ENCODE measurements at regions not wholly inside any gene's neighbourhood (a gene's known extent, or its start where the extent isn't known, plus 50 kb on each side); places are given as distances from the start of the nearest gene placed in this dataset.

GRCh38 chr12:42023733-42024494, 120.8 kb downstream of the GXYLT1 start:
- H3K27ac ChIP-seq (ENCODE audit: extremely low read depth, low read depth, low read length): no peak overlapping the region
- H3K9ac ChIP-seq (ENCODE audit: insufficient read depth in 1 of 2, low read depth in 2 of 2, low read length in 2 of 2): no peak overlapping the region; a peak in 1 of 4 replicates
- WGBS (ENCODE audit: insufficient coverage, low coverage, missing lambda C conversion rate): under 1% methylated on average over 25 of the region's 25 CpGs
- no peaks in the 10 kb centered on the region for H3K9me3 ChIP-seq (replicated peaks; ENCODE audit: control insufficient read depth, insufficient read depth, low read depth, low read length)
- peak overlapping the region; percentile 70 for H3K4me2 ChIP-seq (ENCODE audit: insufficient read depth, low read length)
- intact Hi-C loops (cut with micrococcal nuclease): loop anchor here (1.0 to 2.0 kb wide), 3 partner anchors 349 to 1077 kb away; no protein-coding TSS in a partner anchor
- H3K36me3 ChIP-seq (ENCODE audit: control insufficient read depth, insufficient read depth, low read length): no peaks in the 10 kb centered on the region
- in situ Hi-C loops (cut with MboI): loop anchor here (25.0 kb wide), 1 partner anchor 737 kb away; no protein-coding TSS in a partner anchor
- ChIA-PET CTCF (ENCODE audit: low intra/inter-chr PET ratio) (interaction anchor here (2.7 kb wide), 1 partner anchor 747 kb away, joined by 7 read pairs; no protein-coding TSS in a partner anchor), POLR2A (interaction anchor here (0.5 to 0.6 kb wide), 2 partner anchors 9 to 52 kb away, joined by 3 read pairs; no protein-coding TSS in a partner anchor)
- H3K9me1 ChIP-seq (ENCODE audit: control insufficient read depth, insufficient read depth, low read length): no peaks in the 10 kb centered on the region
- H2AFZ ChIP-seq (ENCODE audit: low read depth, low read length): peak overlapping the region; percentile 66
- ATAC-seq (peak; percentile 97), FAIRE-seq (peak; percentile 91), DNase-seq (ENCODE audit: extremely low read depth in 1 of 4, low spot score in 3 of 4) (peak; percentile 63 to 77 (median 66))
- H3K4me3 ChIP-seq: no peak overlapping the region
- no peaks in the 10 kb centered on the region for H3K79me2 ChIP-seq (ENCODE audit: control insufficient read depth, insufficient read depth, low read length)
- no peaks in the 10 kb centered on the region for H3K4me1 ChIP-seq (replicated peaks in 1 of 2; ENCODE audit: control insufficient read depth in 2 of 2, insufficient read depth in 2 of 2, low read length in 2 of 2)
- no peaks in the 10 kb centered on the region for H4K20me1 ChIP-seq (replicated peaks; ENCODE audit: control insufficient read depth, insufficient read depth, low read length)
- H3K27me3 ChIP-seq (ENCODE audit: control insufficient read depth in 2 of 2, insufficient read depth in 2 of 2, low read length in 2 of 2): peaks cover 0 to 7% of the 10 kb centered on the region in 2 experiments; a peak in 1 of 5 replicates
- no TSS peak for BruUV-seq (replicated peaks)
- peak; percentile 70 for TF ChIP-seq ETV1 (tag; conservative IDR thresholded peaks at IDR 0.05; ENCODE audit: low read depth)
- TF ChIP-seq, protein P1, sequence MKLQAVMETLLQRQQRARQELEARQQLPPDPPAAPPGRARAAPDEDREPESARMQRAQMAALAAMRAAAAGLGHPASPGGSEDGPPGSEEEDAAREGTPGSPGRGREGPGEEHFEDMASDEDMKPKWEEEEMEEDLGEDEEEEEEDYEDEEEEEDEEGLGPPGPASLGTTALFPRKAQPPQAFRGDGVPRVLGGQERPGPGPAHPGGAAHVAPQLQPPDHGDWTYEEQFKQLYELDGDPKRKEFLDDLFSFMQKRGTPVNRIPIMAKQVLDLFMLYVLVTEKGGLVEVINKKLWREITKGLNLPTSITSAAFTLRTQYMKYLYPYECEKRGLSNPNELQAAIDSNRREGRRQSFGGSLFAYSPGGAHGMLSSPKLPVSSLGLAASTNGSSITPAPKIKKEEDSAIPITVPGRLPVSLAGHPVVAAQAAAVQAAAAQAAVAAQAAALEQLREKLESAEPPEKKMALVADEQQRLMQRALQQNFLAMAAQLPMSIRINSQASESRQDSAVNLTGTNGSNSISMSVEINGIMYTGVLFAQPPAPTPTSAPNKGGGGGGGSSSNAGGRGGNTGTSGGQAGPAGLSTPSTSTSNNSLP (IDR thresholded peaks at IDR 0.05; ENCODE audit: borderline replicate concordance, low read depth, low read length): no peak
- TF ChIP-seq YY1 (IDR thresholded peaks at IDR 0.05; ENCODE audit: borderline replicate concordance in 1 of 3, control insufficient read depth in 1 of 3, extremely low read depth in 1 of 3, insufficient read depth in 3 of 3, insufficient read length in 1 of 3, insufficient replicate concordance in 2 of 3, low read depth in 1 of 3, low read length in 2 of 3): peak in 1 of 3 experiments; percentile 24
- TF ChIP-seq, protein P2, sequence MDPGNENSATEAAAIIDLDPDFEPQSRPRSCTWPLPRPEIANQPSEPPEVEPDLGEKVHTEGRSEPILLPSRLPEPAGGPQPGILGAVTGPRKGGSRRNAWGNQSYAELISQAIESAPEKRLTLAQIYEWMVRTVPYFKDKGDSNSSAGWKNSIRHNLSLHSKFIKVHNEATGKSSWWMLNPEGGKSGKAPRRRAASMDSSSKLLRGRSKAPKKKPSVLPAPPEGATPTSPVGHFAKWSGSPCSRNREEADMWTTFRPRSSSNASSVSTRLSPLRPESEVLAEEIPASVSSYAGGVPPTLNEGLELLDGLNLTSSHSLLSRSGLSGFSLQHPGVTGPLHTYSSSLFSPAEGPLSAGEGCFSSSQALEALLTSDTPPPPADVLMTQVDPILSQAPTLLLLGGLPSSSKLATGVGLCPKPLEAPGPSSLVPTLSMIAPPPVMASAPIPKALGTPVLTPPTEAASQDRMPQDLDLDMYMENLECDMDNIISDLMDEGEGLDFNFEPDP (CRISPR knock-in tag; IDR thresholded peaks at IDR 0.05): no peak
- TF ChIP-seq ATF1 (CRISPR knock-in tag; IDR thresholded peaks at IDR 0.05): no peak
- 0 out of 2 replicates have a peak, but pooled peaks have one; percentile 24 for TF ChIP-seq ATF1 (tag; IDR thresholded peaks at IDR 0.05)
- TF ChIP-seq CREM (IDR thresholded peaks at IDR 0.05; ENCODE audit: low read depth): 0 out of 2 replicates have a peak, but pooled peaks have one; percentile 12
- 0 out of 4 replicates have a peak, but pooled peaks of 1 of the 2 experiments have one; percentile 10 for TF ChIP-seq RCOR1 (IDR thresholded peaks at IDR 0.05; ENCODE audit: borderline replicate concordance in 1 of 2, low read depth in 2 of 2, low read length in 2 of 2)
- 0 out of 2 replicates have a peak, but pooled peaks have one; percentile 20 for TF ChIP-seq JUND (IDR thresholded peaks at IDR 0.05; ENCODE audit: borderline replicate concordance, low read depth, low read length)
- no peak for TF ChIP-seq JUND (tag; IDR thresholded peaks at IDR 0.05; ENCODE audit: borderline replicate concordance, low read depth, low read length)
- TF ChIP-seq CC2D1A (IDR thresholded peaks at IDR 0.05): 0 out of 2 replicates have a peak, but pooled peaks have one; percentile 17
- peak; percentile 78 for TF ChIP-seq RB1 (IDR thresholded peaks at IDR 0.05; ENCODE audit: low read depth)
- no peak for TF ChIP-seq SIN3A (IDR thresholded peaks at IDR 0.05; ENCODE audit: borderline replicate concordance in 2 of 2, control insufficient read depth in 1 of 2, low read depth in 2 of 2, low read length in 2 of 2)
- no peak for TF ChIP-seq ZKSCAN8 (CRISPR knock-in tag; IDR thresholded peaks at IDR 0.05)
- 0 out of 2 replicates have a peak, but pooled peaks have one; percentile 29 for TF ChIP-seq L3MBTL2 (IDR thresholded peaks at IDR 0.05)

All from K562 (cell line).